ENCODE measurements at regions not wholly inside any gene's neighbourhood (a gene's known extent, or its start where the extent isn't known, plus 50 kb on each side); places are given as distances from the start of the nearest gene placed in this dataset.

GRCh38 chr2:168312036-168312822, 64.8 kb upstream of the STK39 start:
- no peak for TF ChIP-seq PKNOX1 (IDR thresholded peaks at IDR 0.05)
- TF ChIP-seq TARDBP (IDR thresholded peaks at IDR 0.05): no peak
- no peak for TF ChIP-seq ELF4 (IDR thresholded peaks at IDR 0.05)
- TF ChIP-seq FOXA1 (IDR thresholded peaks at IDR 0.05): no peak
- no peak for TF ChIP-seq SP1 (IDR thresholded peaks at IDR 0.05)
- TF ChIP-seq BHLHE40 (IDR thresholded peaks at IDR 0.05; ENCODE audit: borderline replicate concordance): no peak
- TF ChIP-seq SUZ12 (IDR thresholded peaks at IDR 0.05): no peak
- no peak for TF ChIP-seq FOXK2 (IDR thresholded peaks at IDR 0.05)
- TF ChIP-seq FOXM1 (IDR thresholded peaks at IDR 0.05; ENCODE audit: borderline replicate concordance): no peak
- no peak for TF ChIP-seq CTBP1 (IDR thresholded peaks at IDR 0.05; ENCODE audit: borderline replicate concordance)
- TF ChIP-seq ZNF384 (IDR thresholded peaks at IDR 0.05): no peak
- no peak for TF ChIP-seq LEF1 (IDR thresholded peaks at IDR 0.05; ENCODE audit: borderline replicate concordance)

Data from HEK293T (cell line).